Glutamatergic neuron (in vitro differentiated cells): ENCODE measurements at regions not wholly inside any gene's neighbourhood (a gene's known extent, or its start where the extent isn't known, plus 50 kb on each side); places are given as distances from the start of the nearest gene placed in this dataset.

Experiments
- DNase-seq: peaks from one replicate; pipeline ENCODE4 v3.0.0; 2022
- H3K27ac Mint-ChIP-seq: one replicate; pipeline ENCODE4 v1.8.0; 2020; ENCODE audit warnings: mild to moderate bottlenecking, mixed read lengths, inconsistent platforms; ENCODE audit not compliant: unreplicated experiment
- H3K27me3 Mint-ChIP-seq: one replicate; pipeline ENCODE4 v1.8.0; 2020; ENCODE audit warnings: mild to moderate bottlenecking, moderate library complexity, mixed read lengths, inconsistent platforms; ENCODE audit not compliant: unreplicated experiment
- H3K36me3 Mint-ChIP-seq: one replicate; pipeline ENCODE4 v1.8.0; 2020; ENCODE audit warnings: mild to moderate bottlenecking, mixed read lengths, inconsistent platforms; ENCODE audit not compliant: unreplicated experiment
- H3K4me1 Mint-ChIP-seq: one replicate; pipeline ENCODE4 v1.8.0; 2020; ENCODE audit warnings: mild to moderate bottlenecking, low read depth, mixed read lengths, inconsistent platforms; ENCODE audit not compliant: unreplicated experiment
- H3K4me3 Mint-ChIP-seq: one replicate; pipeline ENCODE4 v1.8.0; 2020; ENCODE audit warnings: mild to moderate bottlenecking, mixed read lengths, inconsistent platforms; ENCODE audit not compliant: unreplicated experiment
- H3K9me3 Mint-ChIP-seq: one replicate; pipeline ENCODE4 v1.8.0; 2020; ENCODE audit warnings: mild to moderate bottlenecking, moderate library complexity, mixed read lengths, inconsistent platforms; ENCODE audit not compliant: unreplicated experiment
- TF ChIP-seq, protein P1 (sequence below): fragments of 200-600 bp; sonication (generic); IDR thresholded peaks from one replicate; pipeline ENCODE4 v1.5.0; 2021; ENCODE audit not compliant: partially characterized antibody, unreplicated experiment

DNA sequence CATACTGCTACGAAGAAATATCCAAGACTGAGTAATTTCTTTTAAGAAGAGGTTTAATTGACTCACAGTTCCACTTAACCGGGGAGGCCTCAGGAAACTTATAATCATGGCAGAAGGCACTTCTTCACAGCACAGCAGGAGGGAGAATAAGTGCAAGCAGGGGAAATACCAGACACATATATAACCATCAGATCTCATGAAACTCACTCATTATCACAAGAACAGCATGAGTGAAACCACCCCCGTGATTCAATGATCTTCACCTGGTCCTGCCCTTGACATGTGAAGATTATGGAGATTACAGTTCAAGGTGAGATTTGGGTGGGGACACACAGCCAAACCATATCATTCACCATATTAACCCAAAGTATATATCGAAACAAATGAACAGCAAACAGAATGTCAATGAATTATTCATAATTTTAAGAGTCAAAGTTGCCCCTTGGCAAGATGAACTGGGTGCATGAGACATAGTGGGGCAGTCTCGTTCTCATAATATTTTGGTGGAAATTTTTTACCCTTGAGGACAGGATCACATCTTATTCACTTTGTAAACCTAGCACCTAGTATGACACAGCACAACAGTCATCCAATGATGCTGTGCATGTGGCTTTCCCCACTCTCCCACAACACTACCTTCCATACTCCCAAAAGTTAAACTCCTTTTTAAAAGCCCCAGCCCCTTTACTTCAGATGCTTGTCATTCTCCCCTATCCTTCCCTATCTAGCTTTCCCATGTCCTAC lies 425.3 kb downstream of the ZEB2 start:
- H3K4me1 Mint-ChIP-seq = no peaks in the 10 kb centered on the region
- no peak overlapping the region for H3K27ac Mint-ChIP-seq
- no peak for DNase-seq
- TF ChIP-seq, protein P1, sequence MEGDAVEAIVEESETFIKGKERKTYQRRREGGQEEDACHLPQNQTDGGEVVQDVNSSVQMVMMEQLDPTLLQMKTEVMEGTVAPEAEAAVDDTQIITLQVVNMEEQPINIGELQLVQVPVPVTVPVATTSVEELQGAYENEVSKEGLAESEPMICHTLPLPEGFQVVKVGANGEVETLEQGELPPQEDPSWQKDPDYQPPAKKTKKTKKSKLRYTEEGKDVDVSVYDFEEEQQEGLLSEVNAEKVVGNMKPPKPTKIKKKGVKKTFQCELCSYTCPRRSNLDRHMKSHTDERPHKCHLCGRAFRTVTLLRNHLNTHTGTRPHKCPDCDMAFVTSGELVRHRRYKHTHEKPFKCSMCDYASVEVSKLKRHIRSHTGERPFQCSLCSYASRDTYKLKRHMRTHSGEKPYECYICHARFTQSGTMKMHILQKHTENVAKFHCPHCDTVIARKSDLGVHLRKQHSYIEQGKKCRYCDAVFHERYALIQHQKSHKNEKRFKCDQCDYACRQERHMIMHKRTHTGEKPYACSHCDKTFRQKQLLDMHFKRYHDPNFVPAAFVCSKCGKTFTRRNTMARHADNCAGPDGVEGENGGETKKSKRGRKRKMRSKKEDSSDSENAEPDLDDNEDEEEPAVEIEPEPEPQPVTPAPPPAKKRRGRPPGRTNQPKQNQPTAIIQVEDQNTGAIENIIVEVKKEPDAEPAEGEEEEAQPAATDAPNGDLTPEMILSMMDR = no peak
- H3K36me3 Mint-ChIP-seq = peaks cover 5% of the 10 kb centered on the region
- no peaks in the 10 kb centered on the region for H3K9me3 Mint-ChIP-seq
- no peak overlapping the region for H3K4me3 Mint-ChIP-seq
- H3K27me3 Mint-ChIP-seq = no peaks in the 10 kb centered on the region

DNA sequence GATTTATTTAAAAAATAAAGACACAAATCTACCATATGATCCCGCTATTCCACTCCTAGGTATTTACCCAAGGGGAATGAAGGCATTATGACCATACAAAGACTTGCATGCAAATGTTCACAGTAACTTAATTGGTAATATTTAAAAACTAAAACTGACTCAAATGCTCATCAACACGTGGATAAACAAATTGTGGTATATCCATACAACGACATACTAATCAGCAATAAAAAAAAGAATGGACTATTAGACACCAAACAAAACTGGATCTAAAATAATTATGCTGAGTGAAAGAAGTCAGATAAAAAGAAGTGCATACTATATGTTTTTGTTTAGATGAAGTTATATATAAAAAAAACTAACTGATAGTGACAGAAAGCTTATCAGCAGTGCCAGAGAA lies 428.3 kb downstream of the ZEB2 start:
- Mint-ChIP-seq H3K4me3 (no peak overlapping the region), H3K9me3 (no peaks in the 10 kb centered on the region), H3K27me3 (no peaks in the 10 kb centered on the region), H3K36me3 (peaks cover 5% of the 10 kb centered on the region), H3K27ac (no peak overlapping the region), H3K4me1 (no peaks in the 10 kb centered on the region)
- TF ChIP-seq, protein P1 = no peak
- DNase-seq = no peak

DNA sequence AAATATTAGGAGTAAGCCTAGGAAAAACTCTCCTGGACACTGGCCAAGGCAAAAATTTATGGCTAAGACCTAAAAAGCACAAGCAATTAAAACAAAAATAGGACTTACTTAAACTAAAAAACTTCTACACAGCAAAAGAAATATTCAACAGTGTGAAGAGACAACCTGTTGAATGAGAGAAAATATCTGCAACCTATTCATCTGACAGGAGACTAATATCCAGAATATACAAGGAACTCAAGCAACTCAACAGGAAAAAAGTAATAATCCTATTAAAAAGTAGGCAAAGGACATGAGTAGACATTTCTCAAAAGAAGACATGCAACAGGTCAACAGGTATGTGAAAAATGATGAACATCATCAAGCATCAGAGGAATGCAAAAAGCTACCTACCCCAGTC lies 431.1 kb downstream of the ZEB2 start:
- no peaks in the 10 kb centered on the region for H3K9me3 Mint-ChIP-seq
- no peak overlapping the region for H3K27ac Mint-ChIP-seq
- no peak for DNase-seq
- H3K36me3 Mint-ChIP-seq = peaks cover 5% of the 10 kb centered on the region
- TF ChIP-seq, protein P1 = no peak
- no peak overlapping the region for H3K4me3 Mint-ChIP-seq
- H3K27me3 Mint-ChIP-seq = no peaks in the 10 kb centered on the region
- H3K4me1 Mint-ChIP-seq = no peaks in the 10 kb centered on the region

DNA sequence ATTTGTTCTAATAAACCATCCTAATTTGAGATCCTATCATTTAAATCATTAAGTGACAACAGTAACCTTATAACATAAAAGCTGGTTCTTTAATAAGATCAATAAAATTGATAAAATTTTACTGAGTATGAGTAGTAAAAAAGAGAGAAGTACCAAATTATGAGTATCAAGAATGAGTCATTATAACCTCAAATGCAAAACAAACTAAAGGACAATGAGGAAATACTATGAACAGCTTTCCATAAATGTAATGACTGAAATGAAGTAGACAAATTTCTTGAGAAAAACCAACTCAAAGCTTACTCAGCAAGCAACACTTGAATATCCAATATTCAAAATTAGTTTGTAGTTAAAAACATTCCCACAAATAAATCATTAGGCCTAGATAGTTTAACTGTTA lies 433.0 kb downstream of the ZEB2 start:
- TF ChIP-seq, protein P1 = no peak
- Mint-ChIP-seq H3K9me3 (peaks cover 1% of the 10 kb centered on the region), H3K36me3 (peaks cover 5% of the 10 kb centered on the region), H3K4me1 (no peaks in the 10 kb centered on the region), H3K27me3 (no peaks in the 10 kb centered on the region), H3K27ac (no peak overlapping the region), H3K4me3 (no peak overlapping the region)
- DNase-seq = no peak

DNA sequence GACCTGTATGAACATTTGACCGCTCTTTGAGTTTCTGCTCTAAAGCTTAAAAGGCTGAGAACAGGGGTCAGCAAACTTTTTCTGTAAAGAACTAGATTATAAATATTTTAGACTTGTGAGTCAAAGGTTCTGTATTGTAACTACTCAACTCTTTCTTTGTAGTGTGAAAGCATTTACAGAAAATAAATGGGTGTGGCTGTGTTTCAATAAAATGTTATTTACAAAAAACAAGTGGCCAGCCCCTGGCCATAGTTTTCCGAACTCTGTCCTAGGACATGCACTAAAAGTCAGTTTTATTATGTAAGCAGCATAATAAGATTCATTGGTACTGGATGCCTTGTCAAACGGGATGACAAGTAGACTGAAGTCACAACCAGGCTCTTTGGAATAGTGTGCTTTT lies 434.9 kb downstream of the ZEB2 start:
- no peak overlapping the region for H3K4me3 Mint-ChIP-seq
- H3K36me3 Mint-ChIP-seq = no peaks in the 10 kb centered on the region
- H3K27me3 Mint-ChIP-seq = no peaks in the 10 kb centered on the region
- DNase-seq = no peak
- TF ChIP-seq, protein P1 = no peak
- peaks cover 5% of the 10 kb centered on the region for H3K4me1 Mint-ChIP-seq
- H3K9me3 Mint-ChIP-seq = peaks cover 4% of the 10 kb centered on the region
- H3K27ac Mint-ChIP-seq = no peak overlapping the region
